D341Med (cell line): ENCODE measurements at regions not wholly inside any gene's neighbourhood (a gene's known extent, or its start where the extent isn't known, plus 50 kb on each side); places are given as distances from the start of the nearest gene placed in this dataset.

Experiments
- DNase-seq: peaks from one replicate; pipeline ENCODE4 v3.0.0; 2012; ENCODE audit warnings: low spot score

GRCh38 chr13:74871369-74872070 lies 610.4 kb downstream of the TBC1D4 start:
- no peak for DNase-seq

GRCh38 chr13:74870865-74871264 lies 611.1 kb downstream of the TBC1D4 start:
- DNase-seq: no peak

- DNase-seq: no peak
These were observed 612.1 kb downstream of the TBC1D4 start for GRCh38 chr13:74869846-74870245.

- no peak for DNase-seq
These were observed 613.9 kb downstream of the TBC1D4 start for GRCh38 chr13:74868049-74868448.

GRCh38 chr13:74867460-74867859 lies 614.5 kb downstream of the TBC1D4 start:
- DNase-seq: no peak

GRCh38 chr13:74866101-74866500 lies 615.9 kb downstream of the TBC1D4 start:
- DNase-seq: no peak

GRCh38 chr13:74865656-74866055 lies 616.3 kb downstream of the TBC1D4 start:
- no peak for DNase-seq

- DNase-seq: no peak
These were observed 621.2 kb downstream of the TBC1D4 start for GRCh38 chr13:74860789-74861188.

- no peak for DNase-seq
These were observed 631.1 kb downstream of the TBC1D4 start for GRCh38 chr13:74850893-74851292.

- DNase-seq: no peak
These were observed 634.0 kb downstream of the TBC1D4 start for GRCh38 chr13:74847966-74848365.

GRCh38 chr13:74845806-74846205 lies 636.2 kb downstream of the TBC1D4 start:
- DNase-seq: no peak

- DNase-seq: no peak
These were observed 640.3 kb downstream of the TBC1D4 start for GRCh38 chr13:74841651-74842050.

- DNase-seq: no peak
These were observed 640.8 kb downstream of the TBC1D4 start for GRCh38 chr13:74841123-74841522.

GRCh38 chr13:74839656-74840055 lies 642.3 kb downstream of the TBC1D4 start:
- no peak for DNase-seq

GRCh38 chr13:74838096-74838495 lies 643.9 kb downstream of the TBC1D4 start:
- DNase-seq: no peak

GRCh38 chr13:74836628-74837027 lies 645.3 kb downstream of the TBC1D4 start:
- DNase-seq: no peak

GRCh38 chr13:74835579-74835978 lies 646.4 kb downstream of the TBC1D4 start:
- no peak for DNase-seq

- no peak for DNase-seq
These were observed 656.1 kb downstream of the TBC1D4 start for GRCh38 chr13:74825938-74826246.

- no peak for DNase-seq
These were observed 656.6 kb downstream of the TBC1D4 start for GRCh38 chr13:74825152-74825937.

GRCh38 chr13:74820809-74821208 lies 661.2 kb downstream of the TBC1D4 start:
- DNase-seq: no peak

- no peak for DNase-seq
These were observed 662.4 kb downstream of the TBC1D4 start for GRCh38 chr13:74819549-74819948.

- DNase-seq: no peak
These were observed 665.2 kb downstream of the TBC1D4 start for GRCh38 chr13:74816737-74817136.

- no peak for DNase-seq
These were observed 662.0 kb upstream of the KLF12 start for GRCh38 chr13:74796157-74796556.

GRCh38 chr13:74795526-74795925 lies 661.3 kb upstream of the KLF12 start:
- no peak for DNase-seq
